H1 (cell line): ENCODE measurements at regions not wholly inside any gene's neighbourhood (a gene's known extent, or its start where the extent isn't known, plus 50 kb on each side); places are given as distances from the start of the nearest gene placed in this dataset.
A peak's percentile ranks its signal among the peaks of the same experiment; 100 is the strongest.

Source experiments
- CTCF ChIA-PET: fragments of 300-600 bp; sonication (Branson Sonifier 250); formaldehyde crosslinking; loops from one replicate; lab custom pipeline; 2021; ENCODE audit not compliant: partially characterized antibody; lab: Charles Lee
- POLR2A ChIA-PET: fragments of 300-600 bp; sonication (Branson Sonifier 250); formaldehyde crosslinking; loops from one replicate; lab custom pipeline; 2021; ENCODE audit warnings: inconsistent platforms; ENCODE audit not compliant: partially characterized antibody; lab: Charles Lee
- DNase-seq, 2 experiments: peaks; one replicate each; pipeline versions ENCODE4 v3.0.0 to v3.0.0-alpha.2; 2010 to 2022; ENCODE audit warnings: low spot score in 2 of 2, low read depth in 1 of 2, mixed read lengths in 1 of 2
- FAIRE-seq: peaks from 2 replicates; lab custom pipeline; 2011; peaks lifted over from hg19 to GRCh38; lab: Jason Lieb, UNC
- H2AFZ ChIP-seq: 2 replicates; pipeline ENCODE4 v1.8.1; 2012; ENCODE audit warnings: low read length, inconsistent platforms
- H2AK5ac ChIP-seq: 2 replicates; pipeline ENCODE4 v1.6.1; 2013; ENCODE audit warnings: low read depth, low read length
- H2BK120ac ChIP-seq: replicated peaks from 2 replicates; pipeline ENCODE3; 2013; ENCODE audit warnings: low read depth, low read length, inconsistent platforms
- H2BK12ac ChIP-seq: 2 replicates; pipeline ENCODE4 v1.6.1; 2013; ENCODE audit warnings: low read depth, low read length
- H2BK15ac ChIP-seq: 2 replicates; pipeline ENCODE4 v1.6.1; 2013; ENCODE audit warnings: low read length
- H2BK20ac ChIP-seq: 2 replicates; pipeline ENCODE4 v1.6.1; 2013; ENCODE audit warnings: low read length
- H2BK5ac ChIP-seq: 2 replicates; pipeline ENCODE4 v1.6.1; 2013; ENCODE audit warnings: low read depth, low read length
- H3K14ac ChIP-seq: 2 replicates; pipeline ENCODE4 v1.6.1; 2013; ENCODE audit warnings: inconsistent platforms; ENCODE audit not compliant: insufficient read length
- H3K18ac ChIP-seq: 2 replicates; pipeline ENCODE4 v1.6.1; 2013; ENCODE audit warnings: low read length; ENCODE audit errors: extremely low read depth
- H3K23ac ChIP-seq: 2 replicates; pipeline ENCODE4 v1.6.1; 2013; ENCODE audit warnings: inconsistent platforms; ENCODE audit not compliant: insufficient read length
- H3K23me2 ChIP-seq: 2 replicates; pipeline ENCODE4 v1.6.1; 2013; ENCODE audit warnings: low read depth, low read length
- H3K27ac ChIP-seq: 2 replicates; pipeline ENCODE4 v1.6.1; 2011; ENCODE audit warnings: low read depth, low read length, inconsistent platforms
- H3K27me3 ChIP-seq, 4 experiments: replicated peaks in 1 of 4; 1 replicate in 1 of 4; 2 replicates in 3 of 4; pipeline versions ENCODE4 v1.6.1 to v1.8.1; 2011 to 2013; ENCODE audit warnings: low read length in 3 of 4, mild to moderate bottlenecking in 3 of 4, inconsistent platforms in 2 of 4, mixed read lengths in 2 of 4, moderate library complexity in 1 of 4; ENCODE audit not compliant: control insufficient read depth in 3 of 4, insufficient read depth in 3 of 4; ENCODE audit errors: extremely low read depth in 1 of 4
- H3K36me3 ChIP-seq, 4 experiments: 2 replicates each; pipeline versions ENCODE4 v1.6.1 to v1.8.1; 2011 to 2013; ENCODE audit warnings: mild to moderate bottlenecking in 4 of 4, low read length in 3 of 4, moderate library complexity in 2 of 4, control low read depth in 1 of 4, inconsistent platforms in 1 of 4; ENCODE audit not compliant: insufficient read depth in 4 of 4, control insufficient read depth in 2 of 4
- H3K4ac ChIP-seq: replicated peaks from 2 replicates; pipeline ENCODE3; 2013; ENCODE audit warnings: low read length, low read depth, mixed read lengths, inconsistent platforms; ENCODE audit not compliant: insufficient read length
- H3K4me1 ChIP-seq, 4 experiments: replicated peaks in 1 of 4; 1 replicate in 1 of 4; 2 replicates in 3 of 4; pipeline versions ENCODE4 v1.6.1 to v1.8.1; 2011 to 2013; ENCODE audit warnings: low read length in 3 of 4, inconsistent platforms in 2 of 4, mixed read lengths in 1 of 4; ENCODE audit not compliant: insufficient read depth in 4 of 4, control insufficient read depth in 3 of 4
- H3K4me2 ChIP-seq, 2 experiments: 2 replicates each; pipeline versions ENCODE4 v1.6.1 to v1.8.1; 2011 to 2013; ENCODE audit warnings: low read depth in 2 of 2, low read length in 2 of 2, control low read depth in 1 of 2, inconsistent platforms in 1 of 2, mild to moderate bottlenecking in 1 of 2; ENCODE audit not compliant: insufficient read depth in 1 of 2
- H3K4me3 ChIP-seq, 4 experiments: fragments of 200-600, 300-600 bp in 1 of 4; sonication (generic), shearing (Covaris generic), sonication (Bioruptor Twin) in 1 of 4; 2 replicates each; pipeline versions ENCODE4 v1.5.1 to v1.8.1; 2011 to 2016; ENCODE audit warnings: low read length in 4 of 4, low read depth in 3 of 4, control low read depth in 2 of 4, inconsistent platforms in 2 of 4, mild to moderate bottlenecking in 2 of 4, mixed read lengths in 1 of 4, moderate library complexity in 1 of 4; ENCODE audit not compliant: insufficient read depth in 2 of 4; ENCODE audit errors: extremely low read depth in 1 of 4
- H3K56ac ChIP-seq: replicated peaks from 2 replicates; pipeline ENCODE3; 2013; ENCODE audit warnings: low read depth, mild to moderate bottlenecking, mixed read lengths, low read length, inconsistent platforms; ENCODE audit not compliant: insufficient read length
- H3K79me1 ChIP-seq: 2 replicates; pipeline ENCODE4 v1.6.1; 2013; ENCODE audit warnings: low read depth, low read length, control low read depth
- H3K79me2 ChIP-seq, 2 experiments: 2 replicates each; pipeline versions ENCODE4 v1.6.1 to v1.8.1; 2012 to 2013; ENCODE audit warnings: low read length in 2 of 2, mild to moderate bottlenecking in 2 of 2, inconsistent platforms in 1 of 2; ENCODE audit not compliant: insufficient read depth in 2 of 2, control insufficient read depth in 1 of 2
- H3K9ac ChIP-seq, 4 experiments: replicated peaks in 1 of 4; 1 replicate in 1 of 4; 2 replicates in 3 of 4; pipeline versions ENCODE4 v1.6.1 to v1.8.1; 2011 to 2013; ENCODE audit warnings: low read depth in 3 of 4, low read length in 3 of 4, control low read depth in 2 of 4, mild to moderate bottlenecking in 2 of 4, moderate library complexity in 2 of 4, inconsistent platforms in 1 of 4; ENCODE audit errors: extremely low read depth in 1 of 4
- H3K9me3 ChIP-seq, 2 experiments: 2 replicates each; pipeline versions ENCODE4 v1.6.1 to v1.8.1; 2012 to 2013; ENCODE audit warnings: mild to moderate bottlenecking in 2 of 2, moderate library complexity in 2 of 2, control low read depth in 1 of 2, inconsistent platforms in 1 of 2, low read depth in 1 of 2, low read length in 1 of 2, mixed read lengths in 1 of 2; ENCODE audit not compliant: insufficient read depth in 2 of 2
- H4K20me1 ChIP-seq, 2 experiments: replicated peaks in 1 of 2; 2 replicates each; pipeline versions ENCODE3 to v1.8.1; 2011 to 2013; ENCODE audit warnings: inconsistent platforms in 2 of 2, low read length in 2 of 2, mild to moderate bottlenecking in 1 of 2; ENCODE audit not compliant: insufficient read depth in 2 of 2, control insufficient read depth in 1 of 2
- H4K5ac ChIP-seq: 2 replicates; pipeline ENCODE4 v1.6.1; 2013; ENCODE audit warnings: low read length, low read depth, mixed read lengths, inconsistent platforms; ENCODE audit not compliant: insufficient read length
- H4K8ac ChIP-seq: 2 replicates; pipeline ENCODE4 v1.8.0; 2013; ENCODE audit warnings: mild to moderate bottlenecking, moderate library complexity, low read length, inconsistent platforms; ENCODE audit not compliant: insufficient read depth; ENCODE audit errors: extremely low read depth
- H4K91ac ChIP-seq: replicated peaks from 2 replicates; pipeline ENCODE3; 2013; ENCODE audit warnings: low read length, mixed read lengths, inconsistent platforms; ENCODE audit not compliant: insufficient read length
- WGBS, 2 experiments: shearing (Covaris generic) in 1 of 2; methylation state at CpG; one replicate each; pipeline versions ENCODE4 v1.1.6 to v1.1.7; 2013 to 2015; ENCODE audit warnings: low lambda C conversion rate in 2 of 2, mixed read lengths in 2 of 2, inconsistent platforms in 1 of 2, low coverage in 1 of 2, missing lambda C conversion rate in 1 of 2; ENCODE audit not compliant: insufficient replicate concordance in 2 of 2, insufficient coverage in 1 of 2, insufficient read length in 1 of 2; ENCODE audit errors: extremely low coverage in 1 of 2, missing lambda C conversion rate in 1 of 2; 5-methylcytosine and 5-hydroxymethylcytosine counted together
- TF ChIP-seq, protein P1 (sequence below): fragments of 300-600 bp; sonication (generic); IDR thresholded peaks from 2 replicates; pipeline ENCODE4 v1.7.1; 2012; ENCODE audit warnings: low read length, moderate library complexity, mild to moderate bottlenecking, inconsistent platforms; ENCODE audit not compliant: insufficient replicate concordance

DNA sequence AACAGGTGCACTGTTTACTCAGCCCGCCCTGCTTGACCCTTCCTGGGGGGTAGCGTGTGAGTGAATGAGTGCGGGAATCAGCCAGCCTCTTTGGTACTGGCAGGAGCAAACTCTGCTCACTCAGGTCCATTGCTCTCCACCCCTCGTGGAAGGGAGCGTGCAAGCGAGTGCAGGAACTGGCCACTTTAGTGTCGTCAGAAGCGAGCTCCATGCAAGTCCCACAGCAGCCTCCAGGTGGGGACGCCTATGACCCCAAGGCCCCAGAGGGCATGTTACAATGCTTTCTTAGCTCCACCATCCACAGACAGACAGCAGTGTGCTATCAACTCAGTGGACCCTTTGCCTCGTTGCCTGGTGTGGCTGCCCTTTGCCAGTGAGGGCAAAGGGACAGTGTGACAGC, 1025.1 kb upstream of the CDH8 start:
- Histone ChIP-seq H3K9me3 (no peaks in the 10 kb centered on the region), H2BK120ac (no peak overlapping the region), H3K9ac (no peak overlapping the region), H3K79me1 (no peaks in the 10 kb centered on the region), H4K8ac (no peak overlapping the region), H2AK5ac (no peak overlapping the region), H2BK15ac (no peak overlapping the region), H3K79me2 (no peaks in the 10 kb centered on the region), H3K4me1 (no peaks in the 10 kb centered on the region; a peak in 2 of 7 replicates), H3K14ac (no peak overlapping the region), H3K18ac (no peak overlapping the region), H4K91ac (no peak overlapping the region), H2BK20ac (no peak overlapping the region), H3K27ac (no peak overlapping the region), H2AFZ (no peak overlapping the region), H3K27me3 (no peaks in the 10 kb centered on the region), H3K23ac (no peak overlapping the region), H4K5ac (no peak overlapping the region), H3K4me2 (no peak overlapping the region), H4K20me1 (no peaks in the 10 kb centered on the region), H3K4me3 (no peak overlapping the region), H2BK12ac (no peak overlapping the region), H3K4ac (no peak overlapping the region), H3K36me3 (no peaks in the 10 kb centered on the region), H2BK5ac (no peak overlapping the region), H3K56ac (no peak overlapping the region), H3K23me2 (no peaks in the 10 kb centered on the region)
- FAIRE-seq, result no peak
- peak in 1 of 2 experiments; percentile 50 for DNase-seq
- ChIA-PET CTCF (interaction anchor here (1.0 to 1.8 kb wide), 9 partner anchors 9 to 837 kb away, joined by 3 to 6 read pairs (median 5); no protein-coding TSS in a partner anchor), POLR2A (no interaction called here)
- WGBS, 2 experiments, result 94% methylated on average over 10 of the region's 10 CpGs; no CpG with 5 or more reads in 1 of the 2 experiments
- TF ChIP-seq, protein P1, sequence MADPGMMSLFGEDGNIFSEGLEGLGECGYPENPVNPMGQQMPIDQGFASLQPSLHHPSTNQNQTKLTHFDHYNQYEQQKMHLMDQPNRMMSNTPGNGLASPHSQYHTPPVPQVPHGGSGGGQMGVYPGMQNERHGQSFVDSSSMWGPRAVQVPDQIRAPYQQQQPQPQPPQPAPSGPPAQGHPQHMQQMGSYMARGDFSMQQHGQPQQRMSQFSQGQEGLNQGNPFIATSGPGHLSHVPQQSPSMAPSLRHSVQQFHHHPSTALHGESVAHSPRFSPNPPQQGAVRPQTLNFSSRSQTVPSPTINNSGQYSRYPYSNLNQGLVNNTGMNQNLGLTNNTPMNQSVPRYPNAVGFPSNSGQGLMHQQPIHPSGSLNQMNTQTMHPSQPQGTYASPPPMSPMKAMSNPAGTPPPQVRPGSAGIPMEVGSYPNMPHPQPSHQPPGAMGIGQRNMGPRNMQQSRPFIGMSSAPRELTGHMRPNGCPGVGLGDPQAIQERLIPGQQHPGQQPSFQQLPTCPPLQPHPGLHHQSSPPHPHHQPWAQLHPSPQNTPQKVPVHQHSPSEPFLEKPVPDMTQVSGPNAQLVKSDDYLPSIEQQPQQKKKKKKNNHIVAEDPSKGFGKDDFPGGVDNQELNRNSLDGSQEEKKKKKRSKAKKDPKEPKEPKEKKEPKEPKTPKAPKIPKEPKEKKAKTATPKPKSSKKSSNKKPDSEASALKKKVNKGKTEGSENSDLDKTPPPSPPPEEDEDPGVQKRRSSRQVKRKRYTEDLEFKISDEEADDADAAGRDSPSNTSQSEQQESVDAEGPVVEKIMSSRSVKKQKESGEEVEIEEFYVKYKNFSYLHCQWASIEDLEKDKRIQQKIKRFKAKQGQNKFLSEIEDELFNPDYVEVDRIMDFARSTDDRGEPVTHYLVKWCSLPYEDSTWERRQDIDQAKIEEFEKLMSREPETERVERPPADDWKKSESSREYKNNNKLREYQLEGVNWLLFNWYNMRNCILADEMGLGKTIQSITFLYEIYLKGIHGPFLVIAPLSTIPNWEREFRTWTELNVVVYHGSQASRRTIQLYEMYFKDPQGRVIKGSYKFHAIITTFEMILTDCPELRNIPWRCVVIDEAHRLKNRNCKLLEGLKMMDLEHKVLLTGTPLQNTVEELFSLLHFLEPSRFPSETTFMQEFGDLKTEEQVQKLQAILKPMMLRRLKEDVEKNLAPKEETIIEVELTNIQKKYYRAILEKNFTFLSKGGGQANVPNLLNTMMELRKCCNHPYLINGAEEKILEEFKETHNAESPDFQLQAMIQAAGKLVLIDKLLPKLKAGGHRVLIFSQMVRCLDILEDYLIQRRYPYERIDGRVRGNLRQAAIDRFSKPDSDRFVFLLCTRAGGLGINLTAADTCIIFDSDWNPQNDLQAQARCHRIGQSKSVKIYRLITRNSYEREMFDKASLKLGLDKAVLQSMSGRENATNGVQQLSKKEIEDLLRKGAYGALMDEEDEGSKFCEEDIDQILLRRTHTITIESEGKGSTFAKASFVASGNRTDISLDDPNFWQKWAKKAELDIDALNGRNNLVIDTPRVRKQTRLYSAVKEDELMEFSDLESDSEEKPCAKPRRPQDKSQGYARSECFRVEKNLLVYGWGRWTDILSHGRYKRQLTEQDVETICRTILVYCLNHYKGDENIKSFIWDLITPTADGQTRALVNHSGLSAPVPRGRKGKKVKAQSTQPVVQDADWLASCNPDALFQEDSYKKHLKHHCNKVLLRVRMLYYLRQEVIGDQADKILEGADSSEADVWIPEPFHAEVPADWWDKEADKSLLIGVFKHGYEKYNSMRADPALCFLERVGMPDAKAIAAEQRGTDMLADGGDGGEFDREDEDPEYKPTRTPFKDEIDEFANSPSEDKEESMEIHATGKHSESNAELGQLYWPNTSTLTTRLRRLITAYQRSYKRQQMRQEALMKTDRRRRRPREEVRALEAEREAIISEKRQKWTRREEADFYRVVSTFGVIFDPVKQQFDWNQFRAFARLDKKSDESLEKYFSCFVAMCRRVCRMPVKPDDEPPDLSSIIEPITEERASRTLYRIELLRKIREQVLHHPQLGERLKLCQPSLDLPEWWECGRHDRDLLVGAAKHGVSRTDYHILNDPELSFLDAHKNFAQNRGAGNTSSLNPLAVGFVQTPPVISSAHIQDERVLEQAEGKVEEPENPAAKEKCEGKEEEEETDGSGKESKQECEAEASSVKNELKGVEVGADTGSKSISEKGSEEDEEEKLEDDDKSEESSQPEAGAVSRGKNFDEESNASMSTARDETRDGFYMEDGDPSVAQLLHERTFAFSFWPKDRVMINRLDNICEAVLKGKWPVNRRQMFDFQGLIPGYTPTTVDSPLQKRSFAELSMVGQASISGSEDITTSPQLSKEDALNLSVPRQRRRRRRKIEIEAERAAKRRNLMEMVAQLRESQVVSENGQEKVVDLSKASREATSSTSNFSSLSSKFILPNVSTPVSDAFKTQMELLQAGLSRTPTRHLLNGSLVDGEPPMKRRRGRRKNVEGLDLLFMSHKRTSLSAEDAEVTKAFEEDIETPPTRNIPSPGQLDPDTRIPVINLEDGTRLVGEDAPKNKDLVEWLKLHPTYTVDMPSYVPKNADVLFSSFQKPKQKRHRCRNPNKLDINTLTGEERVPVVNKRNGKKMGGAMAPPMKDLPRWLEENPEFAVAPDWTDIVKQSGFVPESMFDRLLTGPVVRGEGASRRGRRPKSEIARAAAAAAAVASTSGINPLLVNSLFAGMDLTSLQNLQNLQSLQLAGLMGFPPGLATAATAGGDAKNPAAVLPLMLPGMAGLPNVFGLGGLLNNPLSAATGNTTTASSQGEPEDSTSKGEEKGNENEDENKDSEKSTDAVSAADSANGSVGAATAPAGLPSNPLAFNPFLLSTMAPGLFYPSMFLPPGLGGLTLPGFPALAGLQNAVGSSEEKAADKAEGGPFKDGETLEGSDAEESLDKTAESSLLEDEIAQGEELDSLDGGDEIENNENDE, result no peak
